ENCODE measurements at regions not wholly inside any gene's neighbourhood (a gene's known extent, or its start where the extent isn't known, plus 50 kb on each side); places are given as distances from the start of the nearest gene placed in this dataset.

GRCh38 chr5:8628521-8628920 is 759.6 kb downstream of the MTRR start:
- H3K36me3 ChIP-seq (replicated peaks; ENCODE audit: low read depth, low read length): no peaks in the 10 kb centered on the region
- H2AFZ ChIP-seq (ENCODE audit: low read depth, low read length): no peak overlapping the region
- no peaks in the 10 kb centered on the region for H4K20me1 ChIP-seq (ENCODE audit: insufficient read depth, low read length)
- no peak overlapping the region for H3K9ac ChIP-seq (ENCODE audit: low read length)
- TF ChIP-seq EZH2phosphoT487 (IDR thresholded peaks at IDR 0.05; ENCODE audit: low read depth) (no peak), CTCF (IDR thresholded peaks at IDR 0.05; ENCODE audit: low read depth, low read length) (no peak)
- no peak overlapping the region for H3K4me3 ChIP-seq (ENCODE audit: low read length)
- H3K4me1 ChIP-seq (ENCODE audit: low read length): no peaks in the 10 kb centered on the region
- no peaks in the 10 kb centered on the region for H3K9me3 ChIP-seq (ENCODE audit: insufficient read depth, low read length)
- no peak overlapping the region for H3K27ac ChIP-seq (ENCODE audit: low read length)
- no peaks in the 10 kb centered on the region for H3K79me2 ChIP-seq (ENCODE audit: low read length)
- no peaks in the 10 kb centered on the region for H3K27me3 ChIP-seq (ENCODE audit: low read depth, low read length)
- H3K4me2 ChIP-seq (ENCODE audit: low read length): no peak overlapping the region

- no peak overlapping the region for H3K27ac ChIP-seq (ENCODE audit: low read length)
- no peaks in the 10 kb centered on the region for H3K36me3 ChIP-seq (replicated peaks; ENCODE audit: low read depth, low read length)
- no peak for TF ChIP-seq EZH2phosphoT487 (IDR thresholded peaks at IDR 0.05; ENCODE audit: low read depth)
- TF ChIP-seq CTCF (IDR thresholded peaks at IDR 0.05; ENCODE audit: low read depth, low read length): no peak
- H3K4me1 ChIP-seq (ENCODE audit: low read length): no peaks in the 10 kb centered on the region
- H2AFZ ChIP-seq (ENCODE audit: low read depth, low read length): no peak overlapping the region
- no peak overlapping the region for H3K4me3 ChIP-seq (ENCODE audit: low read length)
- H3K4me2 ChIP-seq (ENCODE audit: low read length): no peak overlapping the region
- H3K27me3 ChIP-seq (ENCODE audit: low read depth, low read length): no peaks in the 10 kb centered on the region
- no peaks in the 10 kb centered on the region for H4K20me1 ChIP-seq (ENCODE audit: insufficient read depth, low read length)
- H3K9me3 ChIP-seq (ENCODE audit: insufficient read depth, low read length): no peaks in the 10 kb centered on the region
- no peaks in the 10 kb centered on the region for H3K79me2 ChIP-seq (ENCODE audit: low read length)
- no peak overlapping the region for H3K9ac ChIP-seq (ENCODE audit: low read length)
These were observed 764.3 kb downstream of the MTRR start for GRCh38 chr5:8633259-8633658.

GRCh38 chr5:8633696-8634095 is 764.7 kb downstream of the MTRR start:
- Histone ChIP-seq H3K27me3 (ENCODE audit: low read depth, low read length) (no peaks in the 10 kb centered on the region), H3K27ac (ENCODE audit: low read length) (no peak overlapping the region), H2AFZ (ENCODE audit: low read depth, low read length) (no peak overlapping the region), H3K4me1 (ENCODE audit: low read length) (no peaks in the 10 kb centered on the region), H4K20me1 (ENCODE audit: insufficient read depth, low read length) (no peaks in the 10 kb centered on the region), H3K9me3 (ENCODE audit: insufficient read depth, low read length) (no peaks in the 10 kb centered on the region), H3K9ac (ENCODE audit: low read length) (no peak overlapping the region), H3K4me3 (ENCODE audit: low read length) (no peak overlapping the region), H3K36me3 (replicated peaks; ENCODE audit: low read depth, low read length) (no peaks in the 10 kb centered on the region), H3K4me2 (ENCODE audit: low read length) (no peak overlapping the region), H3K79me2 (ENCODE audit: low read length) (no peaks in the 10 kb centered on the region)
- TF ChIP-seq EZH2phosphoT487 (IDR thresholded peaks at IDR 0.05; ENCODE audit: low read depth) (no peak), CTCF (IDR thresholded peaks at IDR 0.05; ENCODE audit: low read depth, low read length) (no peak)

- H3K27me3 ChIP-seq (ENCODE audit: low read depth, low read length): no peaks in the 10 kb centered on the region
- no peak overlapping the region for H2AFZ ChIP-seq (ENCODE audit: low read depth, low read length)
- H3K9ac ChIP-seq (ENCODE audit: low read length): no peak overlapping the region
- no peak overlapping the region for H3K27ac ChIP-seq (ENCODE audit: low read length)
- no peaks in the 10 kb centered on the region for H3K79me2 ChIP-seq (ENCODE audit: low read length)
- H3K9me3 ChIP-seq (ENCODE audit: insufficient read depth, low read length): no peaks in the 10 kb centered on the region
- H3K4me3 ChIP-seq (ENCODE audit: low read length): no peak overlapping the region
- no peaks in the 10 kb centered on the region for H3K36me3 ChIP-seq (replicated peaks; ENCODE audit: low read depth, low read length)
- H3K4me2 ChIP-seq (ENCODE audit: low read length): no peak overlapping the region
- no peak for TF ChIP-seq EZH2phosphoT487 (IDR thresholded peaks at IDR 0.05; ENCODE audit: low read depth)
- no peak for TF ChIP-seq CTCF (IDR thresholded peaks at IDR 0.05; ENCODE audit: low read depth, low read length)
- no peaks in the 10 kb centered on the region for H4K20me1 ChIP-seq (ENCODE audit: insufficient read depth, low read length)
- H3K4me1 ChIP-seq (ENCODE audit: low read length): no peaks in the 10 kb centered on the region
These were observed 765.3 kb downstream of the MTRR start for GRCh38 chr5:8634219-8634618.
